Colon (tissue), 2 donors: ENCODE measurements at regions not wholly inside any gene's neighbourhood (a gene's known extent, or its start where the extent isn't known, plus 50 kb on each side); places are given as distances from the start of the nearest gene placed in this dataset.
"Not testable (repeated sequence)": the region's sequence is repeated elsewhere in the genome, so short reads cannot be mapped to it uniquely, and the experiment has no call there.

Experiments
- FAIRE-seq: peaks from 2 replicates; lab custom pipeline; 2012; peaks lifted over from hg19 to GRCh38; lab: Jason Lieb, UNC
- donor health status: control.
- donor health status: control.

- FAIRE-seq = not testable (repeated sequence)
Measured at GRCh38 chr11:94235772-94236171, 68.6 kb upstream of the IZUMO1R start.

GRCh38 chr11:94236416-94236815 lies 68.0 kb upstream of the IZUMO1R start:
- FAIRE-seq = not testable (repeated sequence)

- FAIRE-seq = not testable (repeated sequence)
Measured at GRCh38 chr11:94237447-94238153, 66.8 kb upstream of the IZUMO1R start.

- FAIRE-seq = not testable (repeated sequence)
Measured at GRCh38 chr11:94238154-94238735, 66.1 kb upstream of the IZUMO1R start.

GRCh38 chr11:94238774-94239173 lies 65.6 kb upstream of the IZUMO1R start:
- FAIRE-seq = peak; percentile 45

- FAIRE-seq = no peak
Measured at GRCh38 chr11:94241896-94242295, 62.5 kb upstream of the IZUMO1R start.

GRCh38 chr11:94243571-94244515 lies 60.5 kb upstream of the IZUMO1R start:
- no peak for FAIRE-seq

GRCh38 chr11:94245121-94245520 lies 59.3 kb upstream of the IZUMO1R start:
- no peak for FAIRE-seq

GRCh38 chr11:94248301-94248700 lies 56.1 kb upstream of the IZUMO1R start:
- FAIRE-seq = not testable (repeated sequence)

GRCh38 chr11:94254214-94254613 lies 50.2 kb upstream of the IZUMO1R start:
- no peak for FAIRE-seq
